Suppressor macrophage treated with lipopolysaccharide for 1 hour (primary cell): ENCODE measurements at regions not wholly inside any gene's neighbourhood (a gene's known extent, or its start where the extent isn't known, plus 50 kb on each side); places are given as distances from the start of the nearest gene placed in this dataset.
"Not testable (repeated sequence)": the region's sequence is repeated elsewhere in the genome, so short reads cannot be mapped to it uniquely, and the experiment has no call there.

Experiments used
- DNase-seq, 3 donors: peaks; one replicate each; pipeline ENCODE4 v3.0.0-alpha.2; 2020 to 2022

DNA sequence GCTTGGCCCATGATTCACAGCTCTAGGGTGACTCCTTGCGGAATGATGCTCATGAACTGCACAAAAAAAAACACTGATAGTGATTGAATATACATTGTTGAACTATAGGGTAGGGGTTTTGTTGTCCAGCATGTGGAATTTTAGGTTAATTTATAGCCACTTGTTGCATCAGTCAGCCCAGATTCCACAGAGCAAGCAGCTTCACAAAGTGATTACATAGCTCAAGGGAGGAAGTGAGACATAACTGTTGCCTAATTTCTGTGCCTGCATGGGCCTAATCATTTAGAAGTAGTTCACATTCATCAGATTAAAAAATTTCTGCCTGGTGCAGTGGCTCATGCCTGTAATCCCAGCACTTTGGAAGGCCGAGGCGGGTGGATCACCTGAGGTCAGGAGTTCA, 142.2 kb upstream of the ZNF722 start:
- DNase-seq = not testable (repeated sequence)

DNA sequence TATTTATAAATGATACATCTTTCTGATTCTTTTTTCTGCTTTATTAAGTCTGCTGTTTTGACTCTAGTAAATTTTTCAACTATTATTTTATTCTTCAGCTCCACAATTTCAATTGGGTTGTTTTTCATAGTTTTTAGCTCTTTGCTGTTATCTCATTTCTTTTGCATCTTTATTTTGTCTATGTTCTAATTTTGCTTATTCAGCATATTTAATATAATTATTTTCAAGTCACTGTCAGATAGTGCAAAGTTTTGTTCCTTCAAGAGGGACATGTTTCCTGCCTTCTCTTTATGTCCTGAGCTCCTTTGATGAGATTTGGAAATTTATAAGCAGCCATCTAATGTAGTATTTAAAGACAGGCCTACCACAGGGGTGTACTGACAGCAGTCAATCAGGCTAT, 131.5 kb upstream of the ZNF722 start:
- no peak for DNase-seq

DNA sequence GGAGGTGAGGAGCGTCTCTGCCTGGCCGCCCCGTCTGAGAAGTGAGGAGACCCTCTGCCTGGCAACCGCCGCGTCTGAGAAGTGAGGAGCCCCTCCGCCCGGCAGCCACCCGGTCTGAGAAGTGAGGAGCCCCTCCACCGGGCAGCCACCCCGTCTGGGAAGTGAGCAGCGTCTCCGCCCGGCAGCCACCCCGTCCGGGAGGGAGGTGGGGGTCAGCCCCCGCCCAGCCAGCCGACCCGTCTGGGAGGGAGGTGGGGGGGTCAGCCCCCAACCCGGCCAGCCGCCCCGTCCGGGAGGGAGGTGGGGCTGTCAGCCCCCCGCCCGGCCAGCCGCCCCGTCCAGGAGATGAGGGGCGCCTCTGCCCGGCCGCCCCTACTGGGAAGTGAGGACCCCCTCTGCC, 124.4 kb upstream of the ZNF722 start:
- DNase-seq = not testable (repeated sequence)

DNA sequence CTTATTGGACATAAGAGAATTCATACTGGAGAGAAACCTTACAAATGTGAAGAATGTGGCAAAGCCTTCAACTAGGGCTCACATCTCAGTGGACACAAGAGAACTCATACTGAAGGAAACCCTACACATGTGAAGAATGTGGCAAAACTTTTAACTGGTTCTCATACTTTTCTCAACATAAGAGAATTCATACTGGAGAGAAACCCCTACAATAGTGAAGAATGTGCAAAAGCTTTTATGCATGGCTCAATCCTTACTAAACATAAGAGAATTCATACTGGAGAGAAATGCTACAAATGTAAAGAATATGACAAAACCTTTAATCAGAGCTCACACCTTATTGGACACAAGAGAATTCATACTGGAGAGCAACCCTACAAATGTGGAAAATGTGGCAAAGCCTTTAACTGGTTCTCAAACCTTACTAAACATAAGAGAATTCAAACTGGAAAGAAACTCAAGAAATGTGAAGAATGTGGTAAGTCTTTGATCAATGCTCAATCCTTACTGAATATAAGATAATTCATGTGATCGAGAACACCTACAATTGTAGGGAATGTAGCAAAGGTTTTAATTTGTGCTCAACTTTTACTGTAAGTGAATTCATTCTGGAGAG, 121.8 kb upstream of the ZNF722 start:
- no peak for DNase-seq

DNA sequence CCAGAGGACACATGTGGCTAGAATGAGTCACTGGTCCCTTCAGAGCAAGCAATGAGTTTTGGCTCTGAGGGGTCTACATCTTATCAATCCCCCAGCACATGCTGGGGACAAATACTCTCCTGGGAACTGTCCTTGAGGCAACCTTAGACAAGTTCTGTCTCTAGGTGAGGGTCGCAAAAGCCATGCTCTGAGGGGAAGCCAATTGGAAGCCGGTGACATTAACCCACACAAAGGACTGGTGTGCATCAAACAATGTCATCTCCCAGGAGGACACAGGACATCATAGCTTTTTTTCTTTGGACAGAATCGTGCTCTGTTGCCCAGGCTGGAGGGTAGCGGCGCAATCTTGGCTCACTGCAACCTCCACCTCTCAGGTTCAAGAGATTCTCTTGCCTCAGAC, 111.6 kb upstream of the ZNF722 start:
- no peak for DNase-seq

DNA sequence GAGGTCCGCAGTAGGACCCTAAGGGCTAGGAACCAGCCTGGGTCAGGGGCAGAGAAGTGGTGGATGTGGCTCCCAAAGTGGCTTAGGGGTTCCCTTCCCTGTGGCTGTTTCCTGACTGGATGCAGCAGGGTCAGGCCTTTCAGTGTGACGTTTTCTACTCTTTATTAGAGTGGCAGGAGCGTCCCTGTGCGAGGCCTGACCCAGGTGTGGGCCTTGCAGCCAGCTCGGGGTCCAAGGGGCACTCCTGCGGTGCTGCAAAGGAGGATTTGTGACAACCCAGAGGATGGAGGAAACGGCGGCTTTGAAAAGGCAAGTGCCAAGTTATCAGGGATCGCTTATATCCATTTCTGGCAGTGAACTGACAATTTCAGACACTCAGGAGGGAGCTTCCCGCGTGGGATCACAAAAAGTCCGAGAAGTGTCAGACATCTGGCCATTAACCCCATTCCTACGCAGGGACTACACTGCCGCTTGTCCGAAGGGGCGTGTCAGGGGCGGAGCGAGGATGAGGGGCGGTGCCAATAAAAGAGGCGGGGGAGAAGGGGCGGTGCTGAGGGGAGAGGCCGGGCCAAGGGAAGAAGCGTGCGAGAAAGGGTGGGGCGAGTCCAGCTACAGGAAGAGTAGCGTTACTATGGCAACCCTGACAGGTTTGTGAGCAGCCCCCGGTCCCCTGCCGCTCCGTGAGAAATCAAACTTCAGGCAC, 98.8 kb upstream of the ZNF722 start:
- DNase-seq = peak; percentile 49 to 72 (median 66)

DNA sequence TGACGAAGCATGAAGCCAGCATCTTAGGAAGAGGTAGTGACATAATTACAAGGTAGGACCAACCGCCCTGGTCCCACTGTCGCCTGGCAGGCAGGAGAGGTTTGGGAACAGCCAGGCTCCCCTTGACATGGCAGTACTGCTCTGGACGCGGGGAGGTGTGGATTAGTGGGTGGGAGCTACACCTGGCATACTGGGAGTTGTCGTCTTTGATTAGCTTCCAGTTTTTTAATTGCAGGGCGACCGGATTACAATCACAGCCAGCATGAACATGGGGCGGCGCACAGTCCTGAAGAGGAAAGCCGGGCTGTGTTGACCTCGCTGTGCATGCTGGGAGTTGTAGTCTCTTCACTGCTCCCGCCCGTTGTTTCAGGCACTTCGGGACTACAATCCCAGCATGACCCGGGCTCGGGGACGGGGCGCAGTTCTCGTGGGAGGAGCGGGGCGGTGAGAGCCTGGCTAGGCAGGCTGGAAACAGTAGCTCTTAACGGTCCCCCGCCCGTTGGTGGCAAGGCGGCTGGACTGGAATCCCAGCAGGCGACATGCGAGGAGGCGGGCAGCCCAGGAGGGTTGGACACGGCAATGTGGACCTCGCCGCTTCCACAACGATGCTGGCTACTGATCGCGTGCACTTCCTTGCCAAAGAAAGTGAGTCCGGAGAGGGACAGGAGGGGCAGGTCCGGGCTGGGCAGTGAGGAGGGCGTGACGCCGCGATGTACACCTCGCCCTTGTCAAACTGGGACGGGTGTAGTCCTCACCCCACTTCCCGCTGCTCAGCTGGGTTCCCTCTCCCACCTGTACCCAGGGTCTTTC, 98.0 kb upstream of the ZNF722 start:
- DNase-seq = peak; percentile 85 to 93 (median 86)

DNA sequence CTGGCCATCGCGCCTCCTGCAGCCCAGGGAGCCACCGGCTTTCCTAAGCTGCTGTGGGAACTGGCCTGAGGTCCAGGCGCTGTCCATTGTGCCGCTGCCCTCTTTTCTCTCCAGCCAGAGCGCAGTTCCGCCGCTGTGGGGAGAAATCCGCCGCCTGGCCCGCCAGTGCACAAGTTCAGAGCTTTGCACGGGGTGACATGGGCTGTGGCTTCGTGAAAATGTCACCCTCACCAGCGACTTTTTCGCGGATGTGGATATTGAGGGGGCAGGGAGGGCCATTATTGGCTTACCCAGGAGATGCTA, 97.5 kb upstream of the ZNF722 start:
- not testable (repeated sequence) for DNase-seq

DNA sequence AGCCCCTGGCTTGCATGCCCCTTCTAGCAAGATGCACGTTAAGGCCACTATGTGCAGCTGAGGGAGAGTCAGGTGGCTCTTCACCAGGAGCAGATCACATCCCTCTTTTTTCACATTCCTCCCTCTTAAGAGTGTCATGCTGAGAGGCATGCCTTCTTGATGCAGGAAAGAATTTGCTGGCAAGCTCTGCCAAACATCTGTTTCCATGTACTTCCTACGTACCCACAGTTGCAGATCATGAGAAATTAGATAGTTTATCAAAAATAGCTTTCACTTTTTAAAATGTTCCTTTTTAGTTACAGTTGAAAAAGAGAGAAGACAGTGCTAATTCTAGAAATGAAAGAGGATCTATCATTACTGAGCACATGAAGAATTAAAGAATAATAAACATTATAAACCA, 79.7 kb upstream of the ZNF722 start:
- no peak for DNase-seq

DNA sequence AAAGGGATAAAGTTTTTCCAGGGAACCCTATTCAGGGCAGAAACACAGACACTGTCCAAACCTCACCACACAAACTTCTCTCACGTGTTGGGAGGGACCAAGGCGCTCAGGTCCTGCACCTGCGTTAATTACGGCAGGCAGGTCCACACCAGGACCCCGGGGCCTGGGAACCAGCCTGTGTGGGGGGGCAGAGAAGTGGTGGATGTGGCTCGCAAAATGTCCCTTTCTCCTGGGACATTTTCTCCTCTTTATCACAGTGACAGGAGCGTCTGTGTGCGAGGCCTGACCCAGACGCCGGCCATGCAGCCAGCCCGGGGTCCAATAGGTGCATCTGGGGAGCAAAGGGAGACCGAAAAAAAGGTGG, 73.4 kb upstream of the ZNF722 start:
- no peak for DNase-seq

DNA sequence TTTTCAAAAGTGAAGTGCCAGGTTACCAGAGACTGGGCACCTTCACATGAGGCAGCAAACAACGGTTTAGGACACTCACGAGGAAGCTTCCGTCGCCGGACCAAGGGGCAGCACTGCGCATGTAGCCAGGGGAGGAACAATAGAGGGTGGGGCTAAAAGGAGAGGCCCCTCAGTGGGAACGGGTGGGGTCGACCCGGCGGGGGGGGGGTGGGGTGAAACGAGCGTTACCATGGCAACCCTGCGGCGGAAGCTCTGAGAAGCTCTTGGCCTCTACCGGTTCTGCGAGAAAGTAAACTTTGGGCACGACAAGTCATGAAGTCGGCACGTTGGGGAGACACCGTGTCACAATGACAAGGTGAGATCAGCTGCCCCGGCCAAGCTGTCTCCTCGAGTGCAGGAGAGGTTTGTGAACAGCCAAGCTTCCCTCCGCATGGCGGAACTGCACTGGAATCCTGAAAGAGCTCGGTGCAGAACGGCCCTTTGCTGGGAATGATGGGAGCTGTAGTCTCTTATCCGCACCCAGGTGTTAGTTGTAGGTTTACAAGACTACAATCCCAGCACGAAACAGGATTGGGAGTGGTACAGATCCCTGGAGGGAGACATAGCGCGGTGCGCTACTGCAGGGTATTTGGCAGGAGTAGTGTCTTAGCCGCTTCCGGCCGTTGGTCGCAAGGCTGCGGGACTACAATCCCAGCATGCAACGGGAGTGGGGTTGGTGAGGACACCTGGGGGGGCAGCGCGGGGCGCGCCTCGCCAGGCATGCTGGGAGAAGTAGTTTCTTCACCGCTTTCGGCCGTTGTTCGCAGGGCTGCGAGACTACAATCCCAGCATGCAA, 72.8 kb upstream of the ZNF722 start:
- DNase-seq = peak; percentile 87 to 94 (median 89)

DNA sequence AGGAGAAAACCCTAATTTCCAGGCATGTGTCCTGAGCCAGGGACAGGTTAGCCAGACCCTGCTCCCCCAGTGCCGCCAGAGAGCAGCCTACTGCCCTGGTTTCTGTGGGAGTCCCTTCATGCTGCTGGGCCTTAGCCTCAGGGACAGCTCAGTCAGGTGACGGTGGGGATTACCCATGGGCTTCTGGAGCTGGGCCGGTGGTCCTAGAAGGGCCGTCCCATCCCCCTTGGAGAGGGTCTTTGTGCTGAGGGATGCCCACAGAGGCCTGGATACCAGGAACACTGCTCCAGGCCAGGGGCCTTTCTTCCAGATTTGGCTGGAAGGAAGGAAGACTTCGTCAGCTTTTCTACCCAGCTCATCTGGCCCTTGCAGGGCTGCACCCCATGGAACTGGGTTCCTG, 71.4 kb upstream of the ZNF722 start:
- no peak for DNase-seq

DNA sequence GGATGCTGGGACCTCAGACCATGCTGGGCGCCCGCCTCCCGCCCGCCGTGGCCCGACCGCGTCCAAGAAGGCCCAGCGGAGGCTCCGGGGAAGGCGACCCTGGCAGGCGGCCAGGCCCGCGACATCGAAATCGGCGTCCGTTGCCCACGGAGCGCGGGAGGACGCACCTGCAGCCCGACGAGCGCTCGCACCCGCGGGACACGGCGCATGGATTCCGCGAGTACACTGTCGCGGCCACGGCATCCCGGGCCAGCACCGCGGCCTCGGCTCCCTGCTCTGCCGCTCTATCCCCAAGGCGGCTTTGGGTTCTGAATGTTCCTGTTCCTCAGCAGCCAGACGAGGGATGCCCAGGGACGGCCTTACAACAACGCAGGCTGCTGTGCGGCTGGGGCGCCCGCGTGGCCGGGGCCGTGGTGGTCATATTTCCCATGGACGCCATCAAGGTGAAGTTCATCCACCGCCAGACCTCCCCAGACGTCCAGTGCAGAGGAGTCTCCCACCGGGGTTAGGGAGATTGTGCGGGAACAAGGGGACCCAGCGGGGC, 67.5 kb upstream of the ZNF722 start:
- no peak for DNase-seq

DNA sequence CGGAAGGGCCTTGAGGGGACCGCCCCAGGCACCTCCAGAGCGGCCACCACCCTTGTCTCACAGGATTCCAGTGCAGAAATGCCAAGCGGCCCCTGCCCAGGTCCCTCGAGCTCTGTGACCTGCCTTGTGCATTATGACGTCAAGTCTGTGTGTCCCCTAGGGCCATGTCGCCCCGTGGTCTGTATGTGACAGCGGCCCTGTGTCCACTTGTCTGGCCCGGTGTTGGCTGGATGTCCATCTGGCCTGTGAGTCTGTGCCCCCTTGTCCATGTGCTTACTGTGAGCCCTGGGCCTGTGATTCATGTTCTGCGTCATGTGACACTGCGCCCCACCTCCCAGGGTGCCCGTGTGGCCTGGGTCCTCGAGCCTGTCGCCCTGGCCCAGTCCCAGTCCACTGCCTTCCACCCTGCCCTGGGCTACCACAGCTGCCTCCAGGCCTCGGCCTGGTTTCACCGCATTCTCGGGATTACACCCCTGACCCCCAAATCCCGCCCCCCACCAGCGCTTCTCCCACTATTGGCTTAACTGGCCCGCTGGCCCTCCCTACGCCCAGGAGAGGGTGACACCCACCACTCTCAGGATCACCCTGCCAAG, 66.6 kb upstream of the ZNF722 start:
- no peak for DNase-seq
